B cell (primary cell): ENCODE measurements at regions not wholly inside any gene's neighbourhood (a gene's known extent, or its start where the extent isn't known, plus 50 kb on each side); places are given as distances from the start of the nearest gene placed in this dataset.

Source experiments
- CTCF ChIP-seq: fragments of 200-600 bp; IDR thresholded peaks from one replicate; pipeline ENCODE4 v1.8.0; 2022; ENCODE audit warnings: antibody characterized with exemption, mild to moderate bottlenecking
- EZH2 ChIP-seq: IDR thresholded peaks from 2 replicates; pipeline ENCODE4 v1.6.1; 2012; ENCODE audit warnings: borderline replicate concordance, low read depth, mild to moderate bottlenecking, moderate library complexity, low read length; ENCODE audit not compliant: insufficient read depth, poor library complexity, severe bottlenecking

GRCh38 chr11:115687934-115688333, 183.7 kb upstream of the CADM1 start:
- TF ChIP-seq EZH2 (no peak), CTCF (no peak)
